ENCODE measurements at regions not wholly inside any gene's neighbourhood (a gene's known extent, or its start where the extent isn't known, plus 50 kb on each side); places are given as distances from the start of the nearest gene placed in this dataset.
"Not testable (repeated sequence)": the region's sequence is repeated elsewhere in the genome, so short reads cannot be mapped to it uniquely, and the experiment has no call there.

DNA sequence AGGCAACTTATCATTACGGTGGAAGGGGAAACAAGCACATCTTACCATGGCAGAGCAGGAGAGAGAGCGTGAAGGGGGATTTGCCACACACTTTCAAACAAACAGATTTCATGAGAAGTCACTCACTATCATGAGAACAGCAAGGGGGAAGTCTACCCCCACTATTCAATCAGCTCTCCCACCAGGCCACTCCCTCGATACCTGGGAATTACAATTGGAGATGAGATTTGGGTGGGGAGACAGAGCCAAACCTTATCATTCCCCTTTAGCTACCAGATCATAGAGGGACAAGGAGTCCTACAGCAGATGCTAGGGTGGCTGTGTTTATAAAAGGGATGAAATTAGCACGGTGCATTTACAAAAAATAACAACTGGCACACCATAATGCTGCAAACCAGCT lies 2149.4 kb upstream of the ACO1 start:
- no peaks in the 10 kb centered on the region for H3K27me3 Mint-ChIP-seq
- no peak overlapping the region for H3K4me3 Mint-ChIP-seq
- no peak for ATAC-seq
- DNase-seq = no peak
- H3K27ac Mint-ChIP-seq = no peak overlapping the region
- H3K4me1 Mint-ChIP-seq = no peaks in the 10 kb centered on the region
- H3K9me3 Mint-ChIP-seq = no peaks in the 10 kb centered on the region

DNA sequence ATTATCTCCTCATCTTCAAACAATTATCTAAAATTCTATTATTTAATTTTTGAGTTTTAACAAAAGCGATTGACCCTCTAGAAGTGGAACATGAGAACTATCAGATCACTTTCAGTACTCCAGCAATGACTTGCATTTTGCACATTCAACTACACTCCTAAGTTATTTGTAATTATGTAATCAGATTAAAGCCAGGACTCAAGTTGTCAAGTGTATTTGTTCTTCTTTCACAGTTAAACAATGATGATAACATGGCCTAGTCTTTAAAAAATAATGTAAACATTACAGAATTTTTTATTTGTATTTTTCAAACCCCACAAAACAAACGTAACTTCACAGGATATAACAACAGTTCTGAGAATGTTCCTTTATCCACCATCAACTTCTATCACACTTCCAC lies 2148.9 kb upstream of the ACO1 start:
- no peak for DNase-seq
- ATAC-seq = no peak
- Mint-ChIP-seq H3K27me3 (no peaks in the 10 kb centered on the region), H3K4me1 (no peaks in the 10 kb centered on the region), H3K9me3 (no peaks in the 10 kb centered on the region), H3K27ac (no peak overlapping the region), H3K4me3 (no peak overlapping the region)

DNA sequence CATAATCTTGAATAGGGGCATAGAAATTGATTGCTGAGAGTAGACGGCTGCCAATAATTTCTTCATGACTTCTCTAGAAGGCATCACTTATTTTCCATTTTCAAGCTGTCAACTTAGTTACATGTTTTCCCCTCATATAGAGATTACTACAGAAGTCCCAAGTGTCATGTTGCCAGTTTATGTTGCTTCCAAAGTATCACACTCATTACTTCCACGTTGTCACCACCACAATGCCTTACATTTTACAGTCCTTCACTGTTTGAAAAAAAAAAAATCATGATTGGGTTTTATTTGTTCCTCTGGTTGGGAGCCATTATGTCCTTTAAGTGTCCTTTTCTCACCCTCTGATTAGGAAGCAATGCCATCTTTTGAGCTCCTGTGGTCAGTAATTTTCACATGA lies 2144.6 kb upstream of the ACO1 start:
- no peak for ATAC-seq
- Mint-ChIP-seq H3K27ac (no peak overlapping the region), H3K27me3 (no peaks in the 10 kb centered on the region), H3K4me3 (no peak overlapping the region), H3K9me3 (no peaks in the 10 kb centered on the region), H3K4me1 (no peaks in the 10 kb centered on the region)
- no peak for DNase-seq

DNA sequence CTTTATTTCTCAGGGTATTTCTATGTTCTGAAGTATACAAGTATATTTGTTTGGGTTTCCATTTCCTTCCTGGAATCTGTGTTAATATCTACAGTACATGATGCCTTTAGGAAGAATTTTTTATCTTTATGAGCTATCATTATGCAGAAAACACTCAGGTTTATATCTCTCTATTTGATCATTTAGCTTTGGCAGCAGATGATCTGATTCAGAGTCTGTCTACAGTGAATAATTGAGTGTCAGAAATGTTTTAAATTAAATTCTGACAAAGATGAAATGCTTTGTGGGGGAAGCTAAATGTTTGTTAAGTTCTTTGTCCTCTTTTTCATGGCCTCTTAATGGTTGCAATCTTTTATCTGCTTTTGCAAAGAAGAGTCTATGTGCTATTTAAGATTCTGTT lies 2141.0 kb upstream of the ACO1 start:
- no peak overlapping the region for H3K27ac Mint-ChIP-seq

DNA sequence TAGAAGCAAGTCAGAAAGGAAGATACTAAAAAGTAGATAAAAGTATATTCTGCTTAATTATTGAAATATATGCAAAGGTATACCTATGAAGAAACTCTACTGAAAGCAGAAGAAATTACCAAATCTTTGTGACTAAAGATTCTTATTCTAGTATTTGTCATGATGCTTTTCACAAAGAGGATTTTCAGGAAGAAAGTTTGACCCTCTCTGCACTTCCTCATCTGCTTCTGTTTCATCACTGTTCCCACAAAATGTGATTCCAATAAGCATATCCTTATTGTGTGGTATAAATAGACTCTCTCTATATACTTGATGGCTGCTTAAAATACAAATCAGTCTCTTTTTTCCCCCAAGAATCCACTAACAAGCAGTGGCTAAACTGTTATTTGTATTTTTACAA lies 2139.6 kb upstream of the ACO1 start:
- no peak overlapping the region for H3K4me3 Mint-ChIP-seq
- no peak for ATAC-seq

More for the DNA sequence above, 2141.0 kb upstream of the ACO1 start:
- Mint-ChIP-seq H3K4me1 (no peaks in the 10 kb centered on the region), H3K4me3 (no peak overlapping the region), H3K27me3 (no peaks in the 10 kb centered on the region), H3K9me3 (no peaks in the 10 kb centered on the region)
- no peak for ATAC-seq
- no peak for DNase-seq

DNA sequence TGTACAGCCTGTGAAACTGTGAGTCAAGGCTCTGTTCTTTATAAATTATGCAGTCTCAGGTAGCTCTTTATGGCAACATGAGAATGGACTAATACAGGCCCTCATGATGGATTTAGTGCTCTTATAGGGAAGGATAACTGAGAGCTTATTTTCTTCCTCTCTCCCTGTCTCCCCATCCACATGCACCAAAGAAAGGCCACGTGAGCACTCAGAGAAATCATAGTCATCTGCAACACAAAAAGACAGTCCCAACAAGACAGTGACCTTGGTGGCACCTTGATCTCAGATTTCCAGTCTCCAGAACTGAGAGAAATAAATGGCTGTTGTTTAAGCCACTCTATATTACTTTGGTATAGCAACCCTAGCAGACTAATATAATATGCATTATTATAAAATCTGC lies 2133.6 kb upstream of the ACO1 start:
- no peaks in the 10 kb centered on the region for H3K9me3 Mint-ChIP-seq
- H3K4me3 Mint-ChIP-seq = no peak overlapping the region
- no peaks in the 10 kb centered on the region for H3K4me1 Mint-ChIP-seq
- ATAC-seq = no peak
- no peaks in the 10 kb centered on the region for H3K27me3 Mint-ChIP-seq
- no peak for DNase-seq
- H3K27ac Mint-ChIP-seq = no peak overlapping the region

More for the DNA sequence above, 2139.6 kb upstream of the ACO1 start:
- no peak for DNase-seq
- Mint-ChIP-seq H3K4me1 (no peaks in the 10 kb centered on the region), H3K27me3 (no peaks in the 10 kb centered on the region), H3K9me3 (no peaks in the 10 kb centered on the region), H3K27ac (no peak overlapping the region)

DNA sequence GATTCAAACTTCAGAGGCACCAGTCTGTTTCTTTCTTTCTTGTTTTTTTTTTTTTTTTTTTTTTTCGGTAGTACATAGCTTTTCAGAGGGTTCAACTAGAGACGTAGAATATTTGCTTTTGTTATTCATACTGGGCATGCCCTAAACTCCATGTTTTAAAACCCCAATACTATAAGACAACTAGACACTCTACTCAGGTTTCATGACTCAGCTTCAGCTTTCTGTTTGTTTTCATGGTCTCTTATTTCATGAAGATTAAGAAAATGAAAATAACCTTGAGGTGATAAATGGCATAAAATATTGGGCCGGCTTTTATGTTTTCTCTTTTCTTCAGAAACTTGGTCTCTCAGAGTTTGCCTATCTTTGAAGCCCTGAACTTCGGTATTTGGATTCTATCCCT lies 2126.3 kb upstream of the ACO1 start:
- no peak for DNase-seq
- no peak overlapping the region for H3K27ac Mint-ChIP-seq
- ATAC-seq = no peak
- no peak overlapping the region for H3K4me3 Mint-ChIP-seq
- no peaks in the 10 kb centered on the region for H3K27me3 Mint-ChIP-seq
- H3K9me3 Mint-ChIP-seq = peaks cover 0 to 5% of the 10 kb centered on the region in 2 donors
- H3K4me1 Mint-ChIP-seq = no peaks in the 10 kb centered on the region

DNA sequence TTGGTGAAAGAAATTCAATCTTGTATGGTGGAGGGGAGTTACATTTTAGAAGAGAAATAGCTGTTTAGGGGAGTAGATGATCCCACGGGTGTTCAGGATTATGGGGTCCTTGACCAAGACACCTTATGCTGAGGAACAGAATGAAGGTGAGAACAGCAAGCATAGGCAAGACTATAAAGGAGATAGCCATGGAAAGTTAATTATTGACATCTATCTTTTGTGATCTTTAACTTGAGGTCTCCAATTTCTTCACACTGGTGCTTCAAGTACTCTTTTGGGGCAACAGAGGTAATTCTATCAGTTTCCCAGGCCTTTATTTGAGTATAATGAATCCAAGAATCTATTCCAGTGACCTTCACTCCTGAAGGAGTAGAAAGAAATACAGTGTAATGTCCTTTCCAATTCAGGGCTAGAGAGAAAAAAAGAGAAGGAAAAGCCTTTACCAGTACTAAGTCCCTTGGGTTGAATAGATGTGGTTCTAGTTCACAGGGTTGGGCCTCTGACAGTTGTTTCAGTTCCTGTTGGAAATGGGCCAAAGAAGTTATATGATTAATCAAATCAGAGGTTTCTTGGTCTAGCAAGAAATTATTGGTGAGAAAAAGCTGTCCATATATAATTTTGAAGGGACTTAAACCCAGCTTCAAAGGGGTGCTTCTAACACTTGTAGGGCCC lies 2104.1 kb upstream of the ACO1 start:
- ATAC-seq (no peak), DNase-seq (no peak)
- H3K27ac Mint-ChIP-seq = no peak overlapping the region
- no peak overlapping the region for H3K4me3 Mint-ChIP-seq
- H3K27me3 Mint-ChIP-seq = no peaks in the 10 kb centered on the region
- H3K9me3 Mint-ChIP-seq = peaks cover under 1 to 9% of the 10 kb centered on the region in 2 donors
- no peaks in the 10 kb centered on the region for H3K4me1 Mint-ChIP-seq

DNA sequence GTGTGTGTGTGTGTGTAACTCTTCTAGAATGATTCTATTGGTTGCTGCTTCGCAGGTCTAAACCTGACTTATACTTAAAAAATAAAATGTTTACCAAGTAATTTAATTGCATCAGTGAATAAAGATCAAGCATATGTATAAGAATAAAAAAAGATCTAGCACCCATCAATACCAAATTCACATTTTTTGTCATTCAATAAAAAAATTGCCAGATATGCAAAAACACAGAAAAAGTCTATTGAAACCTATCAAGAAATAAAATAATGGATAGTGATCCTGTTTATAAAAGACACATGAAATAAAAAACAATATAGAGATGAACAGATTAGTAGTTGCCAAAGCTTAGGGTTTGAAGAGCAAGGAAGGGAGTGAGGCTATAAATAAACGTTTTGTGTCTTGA lies 2095.0 kb upstream of the ACO1 start:
- H3K9me3 Mint-ChIP-seq = no peaks in the 10 kb centered on the region
- no peak overlapping the region for H3K4me3 Mint-ChIP-seq
- DNase-seq = no peak
- H3K27ac Mint-ChIP-seq = no peak overlapping the region
- H3K27me3 Mint-ChIP-seq = no peaks in the 10 kb centered on the region
- no peaks in the 10 kb centered on the region for H3K4me1 Mint-ChIP-seq
- ATAC-seq = no peak

DNA sequence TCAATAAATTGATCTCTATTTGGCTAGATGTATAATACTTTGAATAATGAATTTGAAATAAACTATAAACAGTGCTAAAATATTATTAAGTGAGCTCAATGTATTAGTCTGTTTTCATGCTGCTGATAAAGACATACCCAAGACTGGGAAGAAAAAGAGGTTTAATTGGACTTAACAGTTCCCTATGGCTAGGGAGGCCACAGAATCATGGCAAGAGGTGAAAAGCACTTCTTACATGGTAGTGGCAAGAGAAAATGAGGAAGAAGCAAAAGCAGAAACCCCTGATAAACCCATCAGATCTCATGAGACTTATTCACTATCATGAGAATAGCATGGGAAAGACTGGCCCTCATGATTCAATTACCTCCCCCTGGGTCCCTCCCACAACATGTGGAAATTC lies 2092.4 kb upstream of the ACO1 start:
- H3K27ac Mint-ChIP-seq, ATAC-seq, DNase-seq, H3K4me1 Mint-ChIP-seq, H3K9me3 Mint-ChIP-seq, H3K27me3 Mint-ChIP-seq, H3K4me3 Mint-ChIP-seq: not testable (repeated sequence)

DNA sequence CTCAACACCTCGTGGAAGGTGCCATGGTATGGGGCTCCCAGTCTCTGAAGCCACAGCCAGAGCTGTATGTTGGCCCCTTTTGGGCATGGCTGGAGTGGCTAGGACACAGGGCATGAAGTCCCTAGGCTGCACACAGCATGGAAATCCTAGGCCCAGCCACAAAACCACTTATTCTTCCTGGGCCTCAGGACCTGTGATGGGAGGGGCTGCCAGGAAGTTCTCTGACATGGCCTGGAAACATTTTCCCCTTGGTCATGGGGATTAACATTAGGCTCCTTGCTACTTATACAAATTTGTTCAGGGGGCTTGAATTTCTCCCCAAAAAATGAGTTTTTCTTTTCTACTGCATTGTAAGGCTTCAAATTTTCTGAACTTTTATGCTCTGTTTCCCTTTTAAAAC lies 2091.2 kb upstream of the ACO1 start:
- DNase-seq (no peak), ATAC-seq (no peak)
- H3K4me1 Mint-ChIP-seq = no peaks in the 10 kb centered on the region
- no peaks in the 10 kb centered on the region for H3K27me3 Mint-ChIP-seq
- no peak overlapping the region for H3K27ac Mint-ChIP-seq
- no peak overlapping the region for H3K4me3 Mint-ChIP-seq
- no peaks in the 10 kb centered on the region for H3K9me3 Mint-ChIP-seq

DNA sequence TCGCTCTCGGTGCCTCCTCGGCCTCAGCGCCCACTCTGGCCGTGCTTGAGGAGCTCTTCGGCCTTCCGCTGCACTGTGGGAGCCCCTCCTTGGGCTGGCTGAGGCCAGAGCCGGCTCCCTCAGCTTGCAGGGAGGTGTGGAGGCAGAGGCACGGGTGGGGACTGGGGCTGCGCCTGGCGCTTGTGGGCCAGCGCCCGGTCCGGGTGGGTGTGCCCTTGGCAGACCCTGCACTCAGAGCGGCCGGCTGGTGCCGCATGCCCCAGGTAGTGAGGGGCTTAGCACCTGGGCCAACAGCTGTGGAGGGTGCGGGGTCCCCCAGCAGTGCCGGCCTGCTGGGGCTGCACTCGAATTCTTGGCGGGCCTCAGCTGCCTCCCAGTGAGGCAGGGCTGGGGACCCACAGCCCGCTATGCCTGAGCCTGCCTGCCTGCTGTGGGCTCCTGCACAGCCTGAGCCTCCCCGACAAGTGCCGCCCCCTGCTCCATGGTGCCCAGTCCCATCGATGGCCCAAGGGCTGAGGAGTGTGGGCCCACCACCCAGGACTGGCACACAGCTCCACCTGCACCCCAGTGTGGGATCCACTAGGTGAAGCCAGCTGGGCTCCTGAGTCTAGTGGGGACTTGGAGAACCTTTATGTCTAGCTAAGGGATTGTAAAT lies 2085.2 kb upstream of the ACO1 start:
- Mint-ChIP-seq H3K27ac (no peak overlapping the region), H3K9me3 (no peaks in the 10 kb centered on the region), H3K27me3 (no peaks in the 10 kb centered on the region), H3K4me1 (no peaks in the 10 kb centered on the region), H3K4me3 (no peak overlapping the region)
- no peak for ATAC-seq
- DNase-seq = no peak

DNA sequence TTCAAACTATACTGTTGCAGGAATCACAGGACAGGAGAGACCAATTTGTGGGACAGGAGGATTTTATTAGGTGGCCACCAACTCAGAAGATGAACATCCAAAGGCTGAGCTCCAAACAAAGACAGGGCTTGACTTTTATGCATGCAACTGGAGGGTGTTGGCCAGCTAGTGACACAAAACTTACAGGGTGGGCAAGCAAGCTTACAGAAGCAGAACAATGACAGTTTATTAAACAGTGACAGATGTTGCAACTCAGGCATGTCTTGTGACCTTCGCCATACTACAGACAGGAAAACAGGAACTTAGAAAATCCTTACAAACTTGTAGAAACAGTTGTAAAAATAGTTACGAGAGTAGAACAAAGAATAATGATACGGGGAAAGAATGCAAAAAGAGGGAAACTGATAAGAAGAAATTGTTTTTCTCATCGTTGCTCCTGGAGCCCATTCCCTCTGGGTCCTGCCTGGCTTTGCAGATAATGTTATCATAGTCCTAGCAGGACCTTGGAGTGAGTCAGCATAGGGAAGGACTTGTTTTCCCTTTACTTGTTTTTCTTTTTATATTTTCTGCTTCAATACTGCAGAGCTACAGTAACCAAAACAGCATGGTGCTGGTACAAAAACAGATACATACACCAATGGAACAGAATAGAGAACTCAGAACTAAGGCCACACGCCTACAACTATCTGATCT lies 2083.0 kb upstream of the ACO1 start:
- Mint-ChIP-seq H3K27me3 (no peaks in the 10 kb centered on the region), H3K4me1 (no peaks in the 10 kb centered on the region), H3K27ac (no peak overlapping the region), H3K4me3 (no peak overlapping the region), H3K9me3 (no peaks in the 10 kb centered on the region)
- DNase-seq (no peak), ATAC-seq (no peak)

DNA sequence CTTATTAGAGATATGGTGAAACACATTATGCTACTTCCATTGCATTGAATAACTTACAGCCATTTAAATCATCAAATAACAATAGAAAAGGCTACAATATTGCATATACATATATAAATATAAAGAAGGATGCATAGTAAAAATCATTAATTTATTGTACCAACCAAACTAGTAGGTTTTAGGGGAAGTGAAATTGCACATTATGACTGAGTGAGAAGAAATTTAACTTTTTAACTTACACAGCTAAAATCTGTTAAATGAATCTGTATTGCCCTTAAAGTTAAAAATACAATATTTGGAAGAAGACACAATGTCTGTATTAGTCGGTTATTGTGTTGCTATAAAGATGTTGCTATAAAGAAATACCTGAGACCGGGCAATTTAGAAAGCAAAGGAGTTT lies 2073.7 kb upstream of the ACO1 start:
- DNase-seq (no peak), ATAC-seq (no peak)
- no peak overlapping the region for H3K27ac Mint-ChIP-seq
- H3K9me3 Mint-ChIP-seq = peaks cover 2 to 11% of the 10 kb centered on the region in 2 donors
- no peak overlapping the region for H3K4me3 Mint-ChIP-seq
- no peaks in the 10 kb centered on the region for H3K4me1 Mint-ChIP-seq
- no peaks in the 10 kb centered on the region for H3K27me3 Mint-ChIP-seq

DNA sequence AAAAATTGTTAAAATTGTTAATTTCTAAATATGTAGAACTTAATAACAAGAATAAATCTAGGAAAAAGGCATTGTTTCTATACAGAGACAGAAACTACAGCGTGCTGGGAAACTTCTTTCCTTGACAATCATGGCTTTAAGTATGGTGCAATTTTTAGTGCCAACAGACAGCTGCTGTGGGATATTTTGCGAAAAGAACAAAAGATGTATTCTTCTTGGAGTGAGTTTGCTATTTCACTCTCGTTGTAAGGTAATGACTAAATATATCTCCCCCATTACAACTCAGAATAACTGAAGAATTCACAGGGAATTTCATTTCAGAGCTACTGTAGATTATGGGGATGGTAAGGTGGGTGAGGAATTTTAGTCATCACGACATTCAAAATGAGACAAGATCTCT lies 2055.0 kb upstream of the ACO1 start:
- Mint-ChIP-seq H3K9me3 (peaks cover 0 to 4% of the 10 kb centered on the region in 2 donors), H3K27me3 (no peaks in the 10 kb centered on the region)

DNA sequence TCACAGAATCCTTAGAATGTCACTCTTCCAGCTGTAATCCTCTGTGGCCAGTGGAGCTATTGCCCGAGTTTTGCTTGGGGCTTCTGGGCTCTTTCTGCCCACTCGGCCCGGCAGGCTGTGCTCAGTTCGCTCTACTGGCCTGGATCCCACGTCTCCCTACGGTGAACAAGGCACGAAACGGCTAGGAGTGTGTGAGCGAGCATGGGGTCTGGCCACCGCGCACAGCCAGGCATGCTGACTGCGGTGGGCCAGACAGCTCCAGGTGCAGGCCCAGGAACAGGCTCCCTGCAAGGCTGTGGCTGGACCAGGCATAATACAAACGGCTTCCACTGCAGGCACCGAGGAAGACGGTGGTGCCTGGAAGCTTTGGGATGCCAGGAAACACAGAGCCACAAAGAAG lies 2035.5 kb upstream of the ACO1 start:
- Mint-ChIP-seq H3K27ac (no peak overlapping the region), H3K27me3 (no peaks in the 10 kb centered on the region)
- ATAC-seq = no peak

More for the DNA sequence above, 2055.0 kb upstream of the ACO1 start:
- Mint-ChIP-seq H3K4me3 (no peak overlapping the region), H3K27ac (no peak overlapping the region), H3K4me1 (no peaks in the 10 kb centered on the region)
- ATAC-seq = no peak
- no peak for DNase-seq

More for the DNA sequence above, 2035.5 kb upstream of the ACO1 start:
- no peak for DNase-seq
- no peaks in the 10 kb centered on the region for H3K9me3 Mint-ChIP-seq
- H3K4me3 Mint-ChIP-seq = no peak overlapping the region
- no peaks in the 10 kb centered on the region for H3K4me1 Mint-ChIP-seq

Data from stimulated activated naive CD8-positive, alpha-beta T cell treated with anti-CD3 and anti-CD28 coated beads, Interleukin-15, amount 100 ng/mL, for 72 hours (primary cell).